GM19372 (cell line): ENCODE measurements at regions not wholly inside any gene's neighbourhood (a gene's known extent, or its start where the extent isn't known, plus 50 kb on each side); places are given as distances from the start of the nearest gene placed in this dataset.

Experiments used
- ATAC-seq: cut with Tn5 transposase; IDR thresholded peaks from one replicate; pipeline ENCODE4 v1.9.1; 2021; ENCODE audit warnings: mild to moderate bottlenecking, low read depth, moderate library complexity; ENCODE audit not compliant: unreplicated experiment

DNA sequence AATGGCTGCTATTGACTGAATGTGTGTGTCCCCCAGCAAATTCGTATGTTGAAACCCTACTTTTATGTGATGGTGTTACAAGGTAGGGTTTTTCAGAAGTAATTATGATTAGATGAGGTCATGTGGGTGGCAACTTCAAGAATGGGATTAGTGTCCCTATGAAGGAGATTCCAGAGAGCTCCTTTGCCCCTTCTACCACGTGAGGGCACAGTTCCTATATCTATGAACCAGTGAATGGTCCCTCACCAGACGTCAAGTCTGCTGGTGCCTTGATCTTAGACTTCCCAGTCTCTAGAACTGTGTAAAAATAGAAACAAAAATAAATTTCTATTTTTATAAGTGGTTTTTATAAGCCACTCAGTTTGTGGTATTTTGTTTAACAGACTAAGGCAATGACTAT is 1137.6 kb upstream of the IGFBP7 start:
- no peak for ATAC-seq

- no peak for ATAC-seq
Observed at GRCh38 chr4:58225460-58225859, 1115.3 kb upstream of the IGFBP7 start.

DNA sequence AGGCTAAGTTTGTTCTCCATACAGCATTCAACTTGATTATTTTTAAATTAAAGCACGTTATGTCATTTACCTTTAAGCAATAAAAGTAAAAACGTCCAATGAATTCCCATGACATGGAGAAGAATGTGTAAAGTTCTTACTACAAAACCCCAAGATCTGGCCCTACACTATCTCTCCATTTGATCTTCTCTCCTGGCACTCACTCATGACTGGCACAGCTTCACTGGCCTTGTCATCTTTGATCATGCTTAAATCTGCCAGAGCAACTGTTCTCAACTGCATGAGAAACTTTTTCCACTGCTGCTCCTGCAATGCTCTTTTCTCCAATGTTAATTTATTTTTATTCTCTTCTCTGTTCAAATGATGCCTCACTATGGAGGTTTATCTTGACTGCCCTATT is 1109.0 kb upstream of the IGFBP7 start:
- no peak for ATAC-seq

- no peak for ATAC-seq
Observed at GRCh38 chr4:58216461-58216860, 1106.3 kb upstream of the IGFBP7 start.

- no peak for ATAC-seq
Observed at GRCh38 chr4:58214376-58214775, 1104.2 kb upstream of the IGFBP7 start.

GRCh38 chr4:58209551-58209950 is 1099.4 kb upstream of the IGFBP7 start:
- no peak for ATAC-seq

- no peak for ATAC-seq
Observed at GRCh38 chr4:58209001-58209400, 1098.8 kb upstream of the IGFBP7 start.

DNA sequence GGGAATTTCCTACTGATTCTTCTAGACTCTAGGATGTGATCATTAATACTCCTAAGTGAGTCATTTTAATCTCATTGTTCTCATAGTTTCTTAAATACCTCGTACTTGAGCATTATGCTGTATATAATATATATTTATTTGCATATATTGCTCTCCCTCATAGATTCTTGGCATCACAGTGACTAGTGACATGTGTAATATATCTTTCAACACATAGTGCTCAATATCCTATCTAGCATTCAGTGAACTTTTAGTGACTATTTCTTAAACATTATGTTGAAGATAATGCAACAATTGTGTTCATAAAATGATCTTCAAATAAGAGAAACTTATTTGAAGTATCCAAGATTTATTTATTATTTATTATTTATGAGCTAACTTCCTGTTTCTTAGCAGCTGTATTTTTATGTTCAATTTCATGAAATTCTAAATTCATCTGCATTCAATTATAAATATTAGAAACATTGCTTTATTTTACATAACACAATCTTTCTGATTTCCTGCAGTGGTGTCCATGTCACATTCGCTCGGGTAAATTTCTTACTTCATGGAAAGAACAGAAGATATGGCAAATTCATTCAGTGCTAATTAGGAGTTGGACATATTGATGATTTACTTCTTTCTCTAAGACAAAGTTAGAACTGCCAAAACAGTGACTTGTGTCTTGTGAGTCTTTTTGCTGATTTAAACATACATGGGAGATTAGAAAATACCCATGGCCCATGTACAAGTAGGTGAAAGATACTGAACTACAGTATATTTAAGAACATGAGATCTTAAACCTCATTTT is 1095.5 kb upstream of the IGFBP7 start:
- no peak for ATAC-seq

GRCh38 chr4:58192217-58192616 is 1082.0 kb upstream of the IGFBP7 start:
- no peak for ATAC-seq

DNA sequence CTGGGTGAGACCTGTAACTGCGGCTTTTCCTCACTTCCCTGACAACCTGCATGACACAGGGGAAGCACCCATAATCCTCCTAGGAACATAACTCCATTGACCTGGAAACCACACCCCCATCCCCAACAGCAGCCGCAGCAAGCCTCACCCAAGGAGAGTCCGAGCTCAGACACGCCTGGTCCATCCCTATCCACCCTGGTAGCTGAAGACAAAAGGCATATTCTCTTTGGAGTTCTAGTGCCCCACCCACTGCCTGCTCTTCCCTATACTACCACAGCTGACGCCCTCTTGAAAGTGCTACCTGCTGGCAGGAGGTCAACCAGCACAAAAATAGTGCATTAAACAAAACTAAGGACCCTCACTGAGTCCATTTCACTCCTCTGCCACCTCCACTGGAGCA is 1080.9 kb upstream of the IGFBP7 start:
- no peak for ATAC-seq

DNA sequence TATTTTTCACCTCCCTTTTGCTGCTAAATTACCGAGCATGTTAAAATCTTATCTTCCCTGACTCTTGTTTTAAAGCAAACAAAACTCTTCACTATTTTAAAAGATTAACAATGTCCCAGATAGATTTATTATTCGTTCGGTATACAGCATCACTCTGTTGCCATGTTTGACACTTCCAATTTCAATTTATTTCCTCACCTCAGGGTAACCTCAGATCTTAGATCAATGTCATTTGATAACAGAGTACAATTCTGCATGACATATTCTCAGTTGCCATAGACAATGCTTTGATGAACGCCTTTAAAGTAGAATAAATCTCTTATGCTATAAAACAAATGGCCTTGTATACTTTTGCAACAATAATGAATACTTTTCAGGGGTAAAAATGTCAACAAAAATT is 1078.1 kb upstream of the IGFBP7 start:
- ATAC-seq: no peak

DNA sequence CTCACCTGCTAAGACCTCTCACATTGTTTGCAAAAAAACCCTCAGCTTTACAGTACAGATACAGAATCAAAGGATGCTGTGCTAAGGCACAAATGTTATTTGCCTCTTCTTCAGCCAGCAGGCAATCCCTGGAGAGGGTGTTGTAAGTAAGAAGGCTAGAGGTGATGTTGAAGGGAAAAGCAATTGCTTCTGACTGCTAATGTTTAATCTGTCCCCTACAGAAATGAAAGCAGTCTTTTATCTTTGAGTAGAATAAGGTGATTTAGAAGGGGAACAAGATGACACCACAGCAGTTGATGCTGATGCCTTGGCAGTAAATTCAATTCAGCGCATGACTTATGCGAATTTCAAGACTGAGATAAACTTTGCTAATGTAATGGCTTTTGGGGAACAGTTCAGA is 1064.8 kb upstream of the IGFBP7 start:
- no peak for ATAC-seq

DNA sequence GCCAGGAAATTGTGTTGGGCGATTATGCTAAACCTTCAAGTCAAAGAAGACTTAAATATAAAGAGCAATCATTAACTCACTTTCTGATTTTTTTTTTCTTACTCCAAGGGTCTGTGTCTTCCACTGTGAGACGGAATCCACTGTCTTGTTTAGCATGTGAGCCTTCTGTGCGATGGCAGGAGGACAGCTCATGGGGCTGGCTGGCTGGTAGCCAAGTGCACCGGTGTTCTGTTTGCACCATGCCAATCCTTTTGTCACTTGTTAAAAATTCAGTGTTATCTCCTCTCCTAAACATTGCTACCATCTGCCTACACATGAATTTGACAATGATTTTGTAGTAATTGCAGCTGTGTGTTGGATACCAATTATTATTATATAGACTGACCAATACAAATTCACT is 1056.3 kb upstream of the IGFBP7 start:
- ATAC-seq: no peak

DNA sequence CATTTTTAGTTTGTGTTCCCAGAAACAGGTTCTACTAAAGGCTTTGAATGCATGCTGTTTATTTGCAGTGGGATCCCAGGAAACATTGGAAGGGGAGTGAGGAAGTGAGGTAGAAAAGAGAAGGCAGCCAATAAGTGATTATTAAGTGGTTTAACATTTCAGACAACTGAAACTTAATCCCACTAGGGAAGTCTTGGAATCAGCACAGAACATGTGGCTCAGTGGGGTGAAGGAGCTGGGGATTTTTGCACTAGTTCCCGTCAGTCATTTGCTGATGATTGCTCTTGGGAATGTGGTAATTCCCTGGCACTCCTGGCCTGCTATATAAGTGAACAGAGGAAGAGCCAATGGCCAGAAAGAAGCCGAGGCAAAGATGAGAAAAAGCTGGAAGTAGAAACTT is 1053.0 kb upstream of the IGFBP7 start:
- no peak for ATAC-seq

DNA sequence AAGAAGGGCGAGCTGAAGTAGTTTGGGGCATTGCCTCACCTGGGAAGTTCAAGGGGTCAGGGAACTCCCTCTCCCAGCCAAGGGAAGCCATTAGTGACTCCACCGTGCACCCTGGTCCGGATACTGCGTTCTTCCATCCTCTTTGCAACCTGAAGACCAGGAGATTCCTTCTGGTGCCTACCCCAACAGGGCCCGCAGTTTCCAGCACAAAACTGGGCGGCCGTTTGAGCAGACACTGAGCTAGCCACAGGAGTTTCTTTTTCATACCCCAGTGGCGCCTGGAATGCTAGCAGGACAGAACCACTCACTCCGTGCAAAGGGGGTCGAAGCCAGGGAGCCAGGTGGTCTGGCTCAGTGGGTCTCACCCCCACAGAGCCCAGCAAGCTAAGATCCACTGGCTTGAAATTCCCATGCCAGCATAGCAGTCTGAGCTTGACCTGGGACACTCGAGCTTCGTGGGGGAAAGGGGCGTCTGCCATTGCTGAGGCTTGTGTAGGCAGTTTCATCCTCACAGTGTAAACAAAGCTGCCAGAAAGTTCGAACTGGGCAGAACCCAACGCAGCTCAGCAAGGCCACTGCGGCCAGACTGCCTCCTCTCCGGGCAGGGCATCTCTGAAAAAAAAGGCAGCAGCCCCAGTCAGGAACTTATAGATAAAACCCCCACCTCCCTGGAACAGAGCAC is 1039.4 kb upstream of the IGFBP7 start:
- ATAC-seq: no peak

DNA sequence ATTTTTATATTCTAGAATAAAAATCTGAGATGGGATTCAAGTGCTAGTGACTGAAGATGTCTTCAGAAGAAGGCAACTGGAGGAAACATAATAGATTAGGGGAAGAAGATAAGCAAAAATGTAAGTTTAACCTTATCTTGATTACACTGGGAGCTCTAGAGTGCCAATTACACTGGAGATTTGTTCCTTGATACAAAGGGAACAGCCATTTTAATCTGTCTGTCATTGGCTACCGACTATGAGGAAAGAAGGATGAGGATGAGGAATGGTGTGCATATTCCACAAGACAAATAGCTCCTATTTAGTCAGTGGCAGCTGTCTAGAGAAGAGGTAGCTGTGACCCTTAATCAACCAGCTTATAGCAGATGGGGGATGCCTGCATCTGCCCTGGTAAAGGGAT is 1034.5 kb upstream of the IGFBP7 start:
- ATAC-seq: no peak

- no peak for ATAC-seq
Observed at GRCh38 chr4:58138786-58139668, 1028.8 kb upstream of the IGFBP7 start.

DNA sequence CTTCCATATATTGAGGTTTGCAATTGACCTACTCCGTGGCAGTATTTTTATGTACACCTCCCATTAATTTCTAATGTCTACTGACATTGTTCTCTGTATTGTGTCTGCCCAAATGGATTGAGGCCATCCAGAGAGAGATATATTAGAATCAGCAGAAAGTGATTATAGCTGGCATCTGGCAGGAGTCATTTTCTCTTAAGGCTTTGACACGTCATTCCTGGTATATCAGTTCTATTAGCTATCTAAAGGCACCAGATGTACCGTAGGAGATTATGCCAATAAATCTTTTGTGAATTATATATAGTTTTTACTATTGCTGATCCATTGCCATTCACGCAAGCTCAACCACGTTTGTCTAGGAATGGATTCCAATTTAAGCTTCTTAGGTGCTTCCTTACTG is 1026.4 kb upstream of the IGFBP7 start:
- no peak for ATAC-seq

GRCh38 chr4:58127680-58128079 is 1017.5 kb upstream of the IGFBP7 start:
- no peak for ATAC-seq

DNA sequence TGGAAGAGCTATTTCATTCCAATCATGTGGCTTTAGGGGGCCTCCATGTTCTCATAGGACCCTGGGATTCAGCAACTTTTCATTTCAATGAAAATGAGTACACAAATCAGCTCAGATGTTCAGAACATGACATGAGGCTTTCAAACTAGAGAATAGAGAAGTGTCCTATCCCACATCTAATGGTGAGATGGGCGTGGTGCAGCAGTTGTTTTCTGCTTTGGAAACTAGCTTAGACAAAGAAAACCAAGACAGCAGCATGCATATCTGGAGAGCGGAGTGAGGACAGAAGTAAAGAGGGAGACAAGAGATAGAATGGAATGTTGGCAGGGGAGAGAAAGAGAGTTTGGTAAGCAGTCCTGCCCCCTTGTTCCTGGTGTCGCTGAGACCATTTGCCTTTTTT is 1009.1 kb upstream of the IGFBP7 start:
- no peak for ATAC-seq

- ATAC-seq: no peak
Observed at GRCh38 chr4:58113126-58113525, 1002.9 kb upstream of the IGFBP7 start.
